ENCODE measurements at regions not wholly inside any gene's neighbourhood (a gene's known extent, or its start where the extent isn't known, plus 50 kb on each side); places are given as distances from the start of the nearest gene placed in this dataset.
"Not testable (repeated sequence)": the region's sequence is repeated elsewhere in the genome, so short reads cannot be mapped to it uniquely, and the experiment has no call there.

GRCh38 chr4:104066533-104066932 is 346.7 kb upstream of the TACR3 start:
- Mint-ChIP-seq H3K4me1 (ENCODE audit: low read depth) (no peaks in the 10 kb centered on the region), H3K27ac (no peak overlapping the region), H3K4me3 (no peak overlapping the region), H3K36me3 (no peaks in the 10 kb centered on the region), H3K9me3 (no peaks in the 10 kb centered on the region), H3K27me3 (no peaks in the 10 kb centered on the region)
- ChIA-PET CTCF (no interaction called here), POLR2A (no interaction called here)
- no peak for DNase-seq
- intact Hi-C loops (cut with micrococcal nuclease): no loop called here

GRCh38 chr4:104064646-104065577 is 345.1 kb upstream of the TACR3 start:
- POLR2A ChIA-PET: no interaction called here
- Mint-ChIP-seq H3K4me3 (no peak overlapping the region), H3K9me3 (no peaks in the 10 kb centered on the region), H3K36me3 (no peaks in the 10 kb centered on the region), H3K27me3 (no peaks in the 10 kb centered on the region), H3K27ac (no peak overlapping the region), H3K4me1 (ENCODE audit: low read depth) (no peaks in the 10 kb centered on the region)
- intact Hi-C loops (cut with micrococcal nuclease): loop anchor here (1.0 kb wide), 1 partner anchor 795 kb away; no protein-coding TSS in a partner anchor
- peak; percentile 17 for DNase-seq
- CTCF ChIA-PET: interaction anchor here (1.4 kb wide), 1 partner anchor 796 kb away, joined by 5 read pairs; no protein-coding TSS in a partner anchor

GRCh38 chr4:104063341-104063740 is 343.6 kb upstream of the TACR3 start:
- Mint-ChIP-seq H3K36me3 (no peaks in the 10 kb centered on the region), H3K9me3 (no peaks in the 10 kb centered on the region), H3K4me1 (ENCODE audit: low read depth) (no peaks in the 10 kb centered on the region), H3K4me3 (no peak overlapping the region), H3K27me3 (no peaks in the 10 kb centered on the region), H3K27ac (no peak overlapping the region)
- POLR2A ChIA-PET: no interaction called here
- CTCF ChIA-PET: no interaction called here
- intact Hi-C loops (cut with micrococcal nuclease): no loop called here
- DNase-seq: no peak

- ChIA-PET CTCF (no interaction called here), POLR2A (no interaction called here)
- Mint-ChIP-seq H3K4me1 (ENCODE audit: low read depth) (no peaks in the 10 kb centered on the region), H3K27me3 (no peaks in the 10 kb centered on the region), H3K36me3 (no peaks in the 10 kb centered on the region), H3K4me3 (no peak overlapping the region), H3K27ac (no peak overlapping the region), H3K9me3 (no peaks in the 10 kb centered on the region)
- DNase-seq: no peak
- intact Hi-C loops (cut with micrococcal nuclease): no loop called here
Observed at GRCh38 chr4:104044369-104044768, 324.6 kb upstream of the TACR3 start.

GRCh38 chr4:104032896-104033295 is 313.1 kb upstream of the TACR3 start:
- Mint-ChIP-seq H3K9me3 (no peaks in the 10 kb centered on the region), H3K27me3 (no peaks in the 10 kb centered on the region), H3K36me3 (no peaks in the 10 kb centered on the region), H3K4me1 (ENCODE audit: low read depth) (no peaks in the 10 kb centered on the region), H3K4me3 (no peak overlapping the region), H3K27ac (no peak overlapping the region)
- ChIA-PET POLR2A (no interaction called here), CTCF (no interaction called here)
- DNase-seq: no peak
- intact Hi-C loops (cut with micrococcal nuclease): no loop called here

- no peaks in the 10 kb centered on the region for H3K36me3 Mint-ChIP-seq
- H3K4me1 Mint-ChIP-seq (ENCODE audit: low read depth): no peaks in the 10 kb centered on the region
Observed at GRCh38 chr4:104025251-104025650, 305.5 kb upstream of the TACR3 start.

GRCh38 chr4:104022831-104023230 is 303.0 kb upstream of the TACR3 start:
- no peaks in the 10 kb centered on the region for H3K36me3 Mint-ChIP-seq
- CTCF ChIA-PET: no interaction called here
- intact Hi-C loops (cut with micrococcal nuclease): no loop called here
- no peak overlapping the region for H3K27ac Mint-ChIP-seq
- no peaks in the 10 kb centered on the region for H3K4me1 Mint-ChIP-seq (ENCODE audit: low read depth)
- no peak for DNase-seq
- no peak overlapping the region for H3K4me3 Mint-ChIP-seq
- peaks cover 2% of the 10 kb centered on the region for H3K9me3 Mint-ChIP-seq
- POLR2A ChIA-PET: no interaction called here
- H3K27me3 Mint-ChIP-seq: no peaks in the 10 kb centered on the region

More at GRCh38 chr4:104025251-104025650, 305.5 kb upstream of the TACR3 start:
- no peak overlapping the region for H3K27ac Mint-ChIP-seq
- POLR2A ChIA-PET: no interaction called here
- peaks cover 2% of the 10 kb centered on the region for H3K9me3 Mint-ChIP-seq
- intact Hi-C loops (cut with micrococcal nuclease): no loop called here
- no peak for DNase-seq
- H3K27me3 Mint-ChIP-seq: no peaks in the 10 kb centered on the region
- no peak overlapping the region for H3K4me3 Mint-ChIP-seq
- CTCF ChIA-PET: no interaction called here

- intact Hi-C loops (cut with micrococcal nuclease): no loop called here
- no peak overlapping the region for H3K27ac Mint-ChIP-seq
- CTCF ChIA-PET: no interaction called here
- no peak overlapping the region for H3K4me3 Mint-ChIP-seq
- peaks cover 2% of the 10 kb centered on the region for H3K9me3 Mint-ChIP-seq
- POLR2A ChIA-PET: no interaction called here
- H3K27me3 Mint-ChIP-seq: no peaks in the 10 kb centered on the region
- no peaks in the 10 kb centered on the region for H3K36me3 Mint-ChIP-seq
- no peak for DNase-seq
- H3K4me1 Mint-ChIP-seq (ENCODE audit: low read depth): no peaks in the 10 kb centered on the region
Observed at GRCh38 chr4:104022226-104022625, 302.4 kb upstream of the TACR3 start.

- Mint-ChIP-seq H3K9me3 (no peaks in the 10 kb centered on the region), H3K27ac (no peak overlapping the region), H3K27me3 (no peaks in the 10 kb centered on the region), H3K4me3 (no peak overlapping the region), H3K4me1 (ENCODE audit: low read depth) (no peaks in the 10 kb centered on the region), H3K36me3 (no peaks in the 10 kb centered on the region)
- no peak for DNase-seq
- intact Hi-C loops (cut with micrococcal nuclease): no loop called here
- ChIA-PET POLR2A (no interaction called here), CTCF (no interaction called here)
Observed at GRCh38 chr4:104020641-104021040, 300.9 kb upstream of the TACR3 start.

- Mint-ChIP-seq H3K4me1 (ENCODE audit: low read depth) (no peaks in the 10 kb centered on the region), H3K27ac (no peak overlapping the region), H3K9me3 (no peaks in the 10 kb centered on the region), H3K4me3 (no peak overlapping the region), H3K36me3 (no peaks in the 10 kb centered on the region), H3K27me3 (no peaks in the 10 kb centered on the region)
- POLR2A ChIA-PET: no interaction called here
- CTCF ChIA-PET: no interaction called here
- no peak for DNase-seq
- intact Hi-C loops (cut with micrococcal nuclease): no loop called here
Observed at GRCh38 chr4:104017213-104017612, 297.4 kb upstream of the TACR3 start.

- intact Hi-C loops (cut with micrococcal nuclease): no loop called here
- no peak for DNase-seq
- H3K27ac Mint-ChIP-seq: no peak overlapping the region
- H3K27me3 Mint-ChIP-seq: no peaks in the 10 kb centered on the region
- H3K9me3 Mint-ChIP-seq: no peaks in the 10 kb centered on the region
- no peak overlapping the region for H3K4me3 Mint-ChIP-seq
- H3K4me1 Mint-ChIP-seq (ENCODE audit: low read depth): no peaks in the 10 kb centered on the region
- no peaks in the 10 kb centered on the region for H3K36me3 Mint-ChIP-seq
- ChIA-PET POLR2A (no interaction called here), CTCF (no interaction called here)
Observed at GRCh38 chr4:104015680-104016079, 295.9 kb upstream of the TACR3 start.

- H3K27me3 Mint-ChIP-seq: no peaks in the 10 kb centered on the region
- H3K4me1 Mint-ChIP-seq (ENCODE audit: low read depth): no peaks in the 10 kb centered on the region
- POLR2A ChIA-PET: no interaction called here
- intact Hi-C loops (cut with micrococcal nuclease): no loop called here
- CTCF ChIA-PET: no interaction called here
- no peak overlapping the region for H3K27ac Mint-ChIP-seq
- H3K36me3 Mint-ChIP-seq: no peaks in the 10 kb centered on the region
- H3K4me3 Mint-ChIP-seq: no peak overlapping the region
- DNase-seq: no peak
- peaks cover 4% of the 10 kb centered on the region for H3K9me3 Mint-ChIP-seq
Observed at GRCh38 chr4:104010722-104011121, 290.9 kb upstream of the TACR3 start.

GRCh38 chr4:104002318-104002717 is 282.5 kb upstream of the TACR3 start:
- H3K4me1 Mint-ChIP-seq (ENCODE audit: low read depth); H3K27me3 Mint-ChIP-seq; H3K27ac Mint-ChIP-seq; POLR2A ChIA-PET; H3K4me3 Mint-ChIP-seq; DNase-seq; CTCF ChIA-PET; H3K36me3 Mint-ChIP-seq; intact Hi-C loops (cut with micrococcal nuclease): not testable (repeated sequence)
- H3K9me3 Mint-ChIP-seq: peaks cover 21% of the 10 kb centered on the region
